ENCODE measurements at regions not wholly inside any gene's neighbourhood (a gene's known extent, or its start where the extent isn't known, plus 50 kb on each side); places are given as distances from the start of the nearest gene placed in this dataset.

- intact Hi-C loops (cut with DNase I; ENCODE audit: low total_unique reads), result no loop called here
Observed at GRCh38 chr2:59458800-59459199, 1094.7 kb downstream of the BCL11A start.

DNA sequence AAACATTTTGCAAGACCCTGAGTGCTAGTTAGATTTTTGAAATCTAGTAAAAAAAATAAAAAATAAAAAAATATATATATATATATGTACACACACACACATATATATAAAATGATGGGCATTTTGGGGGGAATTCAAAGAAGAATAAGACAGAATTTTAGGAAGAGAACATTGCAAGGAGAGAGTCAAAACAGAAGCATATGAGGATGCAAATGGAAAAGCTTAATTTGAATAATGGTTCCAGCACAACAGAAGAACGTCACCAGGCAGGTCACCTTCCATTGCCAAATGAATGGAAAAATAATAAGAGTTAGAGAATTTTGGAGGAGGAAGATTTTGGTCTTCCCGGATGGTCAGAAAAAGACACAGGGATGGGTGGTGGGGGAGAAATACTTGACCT lies 1097.2 kb downstream of the BCL11A start:
- H3K4me3 ChIP-seq, result no peak overlapping the region
- no peaks in the 10 kb centered on the region for H3K4me1 ChIP-seq
- no peak overlapping the region for H3K27ac ChIP-seq
- H3K36me3 ChIP-seq, result no peaks in the 10 kb centered on the region
- TF ChIP-seq POLR2A (IDR thresholded peaks at IDR 0.05), result no peak
- TF ChIP-seq POLR2AphosphoS5 (IDR thresholded peaks at IDR 0.05), result no peak
- TF ChIP-seq, protein P1, sequence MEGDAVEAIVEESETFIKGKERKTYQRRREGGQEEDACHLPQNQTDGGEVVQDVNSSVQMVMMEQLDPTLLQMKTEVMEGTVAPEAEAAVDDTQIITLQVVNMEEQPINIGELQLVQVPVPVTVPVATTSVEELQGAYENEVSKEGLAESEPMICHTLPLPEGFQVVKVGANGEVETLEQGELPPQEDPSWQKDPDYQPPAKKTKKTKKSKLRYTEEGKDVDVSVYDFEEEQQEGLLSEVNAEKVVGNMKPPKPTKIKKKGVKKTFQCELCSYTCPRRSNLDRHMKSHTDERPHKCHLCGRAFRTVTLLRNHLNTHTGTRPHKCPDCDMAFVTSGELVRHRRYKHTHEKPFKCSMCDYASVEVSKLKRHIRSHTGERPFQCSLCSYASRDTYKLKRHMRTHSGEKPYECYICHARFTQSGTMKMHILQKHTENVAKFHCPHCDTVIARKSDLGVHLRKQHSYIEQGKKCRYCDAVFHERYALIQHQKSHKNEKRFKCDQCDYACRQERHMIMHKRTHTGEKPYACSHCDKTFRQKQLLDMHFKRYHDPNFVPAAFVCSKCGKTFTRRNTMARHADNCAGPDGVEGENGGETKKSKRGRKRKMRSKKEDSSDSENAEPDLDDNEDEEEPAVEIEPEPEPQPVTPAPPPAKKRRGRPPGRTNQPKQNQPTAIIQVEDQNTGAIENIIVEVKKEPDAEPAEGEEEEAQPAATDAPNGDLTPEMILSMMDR (IDR thresholded peaks at IDR 0.05), result no peak
- H3K27me3 ChIP-seq, result no peaks in the 10 kb centered on the region
- no peaks in the 10 kb centered on the region for H3K9me3 ChIP-seq
- intact Hi-C loops (cut with DNase I; ENCODE audit: low total_unique reads), result no loop called here
- no peak for DNase-seq (ENCODE audit: low spot score in 2 of 2)

More at GRCh38 chr2:59458800-59459199, 1094.7 kb downstream of the BCL11A start:
- no peaks in the 10 kb centered on the region for H3K27me3 ChIP-seq
- DNase-seq (ENCODE audit: low spot score in 2 of 2), result no peak
- no peaks in the 10 kb centered on the region for H3K36me3 ChIP-seq
- H3K4me3 ChIP-seq, result no peak overlapping the region
- no peak overlapping the region for H3K27ac ChIP-seq
- H3K4me1 ChIP-seq, result no peaks in the 10 kb centered on the region
- no peaks in the 10 kb centered on the region for H3K9me3 ChIP-seq
- TF ChIP-seq POLR2A (IDR thresholded peaks at IDR 0.05), result no peak
- TF ChIP-seq, protein P1 (IDR thresholded peaks at IDR 0.05), result no peak
- no peak for TF ChIP-seq POLR2AphosphoS5 (IDR thresholded peaks at IDR 0.05)

DNA sequence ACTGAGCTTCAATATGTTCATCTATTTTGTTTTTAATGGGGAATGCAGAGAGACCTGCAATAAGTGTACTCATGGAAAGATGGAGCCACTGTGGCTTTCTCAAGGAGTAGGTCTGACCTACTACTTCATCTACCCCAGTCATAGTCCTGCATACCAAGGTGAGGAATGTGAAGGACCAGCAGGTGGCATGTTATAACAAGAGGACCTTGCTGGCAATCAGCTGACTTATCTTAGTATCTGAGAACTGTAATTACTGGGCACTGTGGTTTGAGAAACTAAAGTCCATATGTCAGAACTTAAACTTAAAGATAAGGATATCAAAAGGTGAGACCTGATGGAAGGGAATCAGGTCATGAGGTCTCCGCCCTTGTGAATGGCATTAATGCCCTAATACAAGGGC lies 1104.2 kb downstream of the BCL11A start:
- H3K4me3 ChIP-seq, result no peak overlapping the region
- no peaks in the 10 kb centered on the region for H3K27me3 ChIP-seq
- intact Hi-C loops (cut with DNase I; ENCODE audit: low total_unique reads), result loop anchor here (5.0 kb wide), 1 partner anchor 348 kb away; no protein-coding TSS in a partner anchor
- H3K4me1 ChIP-seq, result no peaks in the 10 kb centered on the region
- no peaks in the 10 kb centered on the region for H3K9me3 ChIP-seq
- DNase-seq (ENCODE audit: low spot score in 2 of 2), result no peak
- H3K27ac ChIP-seq, result no peak overlapping the region
- H3K36me3 ChIP-seq, result no peaks in the 10 kb centered on the region
- TF ChIP-seq POLR2AphosphoS5 (IDR thresholded peaks at IDR 0.05) (no peak), POLR2A (IDR thresholded peaks at IDR 0.05) (no peak)
- TF ChIP-seq, protein P1 (IDR thresholded peaks at IDR 0.05), result no peak

DNA sequence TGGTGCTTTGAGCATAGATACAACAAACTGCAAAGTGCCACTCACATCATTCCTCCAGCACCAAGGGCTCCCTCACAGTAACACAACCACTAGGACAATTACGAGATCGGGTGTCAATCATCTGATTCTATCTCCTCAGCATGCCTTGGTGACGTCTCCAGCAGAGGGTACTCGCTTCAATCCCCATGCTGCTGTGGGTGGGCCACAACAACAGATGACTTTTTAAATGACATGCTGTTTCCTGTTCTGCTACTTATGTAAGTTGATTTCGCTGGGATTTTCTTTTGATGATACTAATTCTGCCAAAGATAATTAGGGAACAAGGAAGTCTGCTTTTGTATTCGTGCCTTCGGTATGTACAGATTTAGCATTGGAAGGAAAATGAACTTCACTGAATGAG lies 1113.0 kb downstream of the BCL11A start:
- no peaks in the 10 kb centered on the region for H3K9me3 ChIP-seq
- no peaks in the 10 kb centered on the region for H3K4me1 ChIP-seq
- H3K4me3 ChIP-seq, result no peak overlapping the region
- no peak overlapping the region for H3K27ac ChIP-seq
- H3K27me3 ChIP-seq, result no peaks in the 10 kb centered on the region
- no peak for DNase-seq (ENCODE audit: low spot score in 2 of 2)
- intact Hi-C loops (cut with DNase I; ENCODE audit: low total_unique reads), result no loop called here
- no peaks in the 10 kb centered on the region for H3K36me3 ChIP-seq
- no peak for TF ChIP-seq POLR2AphosphoS5 (IDR thresholded peaks at IDR 0.05)
- TF ChIP-seq, protein P1 (IDR thresholded peaks at IDR 0.05), result no peak

DNA sequence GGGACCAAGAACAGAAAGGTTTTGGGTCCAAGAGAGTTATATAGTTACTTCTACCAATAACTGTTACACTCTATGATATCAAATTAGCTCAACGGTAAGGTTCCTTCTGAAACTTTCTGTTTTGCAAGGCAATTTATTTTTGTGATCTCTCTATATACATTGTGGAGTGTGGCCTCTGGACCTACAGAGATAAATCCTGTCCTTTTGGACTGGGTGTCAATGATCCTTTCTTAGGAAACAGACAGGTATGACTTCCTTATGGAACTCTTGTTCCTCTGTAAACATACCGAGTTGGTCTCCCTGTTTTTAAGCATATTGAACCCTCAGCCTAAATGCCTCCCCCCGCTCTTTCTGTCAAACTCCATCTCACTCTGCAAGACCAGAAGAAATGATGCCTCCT lies 1117.8 kb downstream of the BCL11A start:
- no peak for DNase-seq (ENCODE audit: low spot score in 2 of 2)
- Histone ChIP-seq H3K27ac (no peak overlapping the region), H3K4me3 (no peak overlapping the region), H3K9me3 (peaks cover 4 to 7% of the 10 kb centered on the region in 2 donors), H3K27me3 (no peaks in the 10 kb centered on the region), H3K4me1 (no peaks in the 10 kb centered on the region), H3K36me3 (no peaks in the 10 kb centered on the region)
- TF ChIP-seq POLR2A (IDR thresholded peaks at IDR 0.05), result no peak
- TF ChIP-seq POLR2AphosphoS5 (IDR thresholded peaks at IDR 0.05), result no peak
- TF ChIP-seq, protein P1 (IDR thresholded peaks at IDR 0.05), result no peak
- intact Hi-C loops (cut with DNase I; ENCODE audit: low total_unique reads), result no loop called here
